Psoas muscle (tissue), 7 donors: ENCODE measurements at regions not wholly inside any gene's neighbourhood (a gene's known extent, or its start where the extent isn't known, plus 50 kb on each side); places are given as distances from the start of the nearest gene placed in this dataset.

Experiments
- ATAC-seq, 4 donors: fragments of 200-7000 bp; cut with Tn5 transposase; one replicate each; pipeline ENCODE4 v1.9.1; 2020; ENCODE audit warnings: moderate library complexity in 3 of 4, mild to moderate bottlenecking in 2 of 4
- DNase-seq, 2 donors: peaks; one replicate each; pipeline ENCODE4 v3.0.0-alpha.2; 2020
- H3K27ac ChIP-seq: fragments of 200-600 bp; one replicate; pipeline ENCODE4 v1.8.0; 2022
- H3K27me3 ChIP-seq, 3 donors: fragments of 200-600 bp in 1 of 3; one replicate each; pipeline versions ENCODE4 v1.6.1 to v1.8.0; 2013 to 2022; ENCODE audit warnings: low read length in 2 of 3, mild to moderate bottlenecking in 2 of 3, moderate library complexity in 1 of 3; ENCODE audit not compliant: insufficient read depth in 3 of 3
- H3K36me3 ChIP-seq, 2 donors: fragments of 200-600 bp in 1 of 2; one replicate each; pipeline versions ENCODE4 v1.6.1 to v1.8.0; 2013 to 2022; ENCODE audit warnings: low read depth in 1 of 2, mild to moderate bottlenecking in 1 of 2, moderate library complexity in 1 of 2; ENCODE audit not compliant: insufficient read depth in 1 of 2
- H3K4me1 ChIP-seq: fragments of 200-600 bp; one replicate; pipeline ENCODE4 v1.8.0; 2022
- H3K4me3 ChIP-seq: fragments of 200-600 bp; one replicate; pipeline ENCODE4 v1.8.0; 2022; ENCODE audit warnings: mild to moderate bottlenecking
- H3K9me3 ChIP-seq: fragments of 200-600 bp; one replicate; pipeline ENCODE4 v1.8.0; 2022
- CTCF ChIP-seq: fragments of 200-600 bp; IDR thresholded peaks from one replicate; pipeline ENCODE4 v1.8.0; 2022; ENCODE audit warnings: antibody characterized with exemption
- WGBS, 3 donors: extraction: QIAGEN DNeasy Blood & Tissue Kit; methylation state at CpG; one replicate each; pipeline versions ENCODE4 v1.1.6 to v1.1.7; 2013; 5-methylcytosine and 5-hydroxymethylcytosine counted together
- intact Hi-C, 2 donors: fragments of 100-400 bp; cut with DNase I; formaldehyde crosslinking; loops; one replicate each; pipeline versions ENCODE4 v1.11.0 to v1.14.2; 2022
- donor health status: healthy with polysubstance abuse.
- donor health status: DM: no; HTN: no; CAD: no; lungs with moderate emphysema.
- donor health status: Bipolar disorder and iron deficiency.
- donor health status: healthy.
- donor health status: DM: yes; HTN: yes; CAD: no.
- donor health status: DM: no; HTN: no; CAD: no.
- donor health status: DM: yes; HTN: yes; CAD: no.

GRCh38 chr12:93219947-93220346 lies 157.8 kb upstream of the NUDT4 start:
- Histone ChIP-seq H3K27ac (peak overlapping the region; percentile 82), H3K27me3 (no peaks in the 10 kb centered on the region), H3K36me3 (no peaks in the 10 kb centered on the region), H3K4me1 (peaks cover 14% of the 10 kb centered on the region), H3K9me3 (no peaks in the 10 kb centered on the region), H3K4me3 (no peak overlapping the region)
- 31 to 43% (median 37%) methylated on average over 2 of the region's 2 CpGs for WGBS, 3 donors
- DNase-seq (no peak), ATAC-seq (peak; percentile 98 to 99 (median 99))
- no peak for TF ChIP-seq CTCF
- intact Hi-C loops, result no loop called here

- no peak for TF ChIP-seq CTCF
- no peak overlapping the region for H3K4me3 ChIP-seq
- no peaks in the 10 kb centered on the region for H3K27me3 ChIP-seq
- H3K27ac ChIP-seq, result peak overlapping the region; percentile 82
- no peak for DNase-seq
- H3K4me1 ChIP-seq, result peaks cover 14% of the 10 kb centered on the region
- no peak for ATAC-seq
- no peaks in the 10 kb centered on the region for H3K9me3 ChIP-seq
- intact Hi-C loops, result no loop called here
- H3K36me3 ChIP-seq, result no peaks in the 10 kb centered on the region
Observed at GRCh38 chr12:93221841-93222240, 155.9 kb upstream of the NUDT4 start.

GRCh38 chr12:93223440-93224426 lies 154.0 kb upstream of the NUDT4 start:
- H3K27ac ChIP-seq, result no peak overlapping the region
- peaks cover 14% of the 10 kb centered on the region for H3K4me1 ChIP-seq
- intact Hi-C loops, result no loop called here
- no peak for TF ChIP-seq CTCF
- no peaks in the 10 kb centered on the region for H3K27me3 ChIP-seq
- WGBS, 3 donors, result 42 to 45% (median 43%) methylated on average over 5 of the region's 5 CpGs
- H3K36me3 ChIP-seq, result no peaks in the 10 kb centered on the region
- H3K4me3 ChIP-seq, result no peak overlapping the region
- no peak for ATAC-seq
- no peaks in the 10 kb centered on the region for H3K9me3 ChIP-seq
- no peak for DNase-seq

GRCh38 chr12:93225094-93225493 lies 152.6 kb upstream of the NUDT4 start:
- peaks cover 6% of the 10 kb centered on the region for H3K4me1 ChIP-seq
- WGBS, 3 donors, result 96 to 100% (median 98%) methylated on average over 2 of the region's 2 CpGs
- H3K4me3 ChIP-seq, result no peak overlapping the region
- intact Hi-C loops, result no loop called here
- ATAC-seq, result no peak
- H3K9me3 ChIP-seq, result no peaks in the 10 kb centered on the region
- no peaks in the 10 kb centered on the region for H3K36me3 ChIP-seq
- no peak for TF ChIP-seq CTCF
- no peaks in the 10 kb centered on the region for H3K27me3 ChIP-seq
- no peak for DNase-seq
- no peak overlapping the region for H3K27ac ChIP-seq

GRCh38 chr12:93226361-93226760 lies 151.4 kb upstream of the NUDT4 start:
- Histone ChIP-seq H3K36me3 (no peaks in the 10 kb centered on the region), H3K27ac (no peak overlapping the region), H3K4me1 (no peaks in the 10 kb centered on the region), H3K4me3 (no peak overlapping the region), H3K27me3 (no peaks in the 10 kb centered on the region), H3K9me3 (no peaks in the 10 kb centered on the region)
- no peak for TF ChIP-seq CTCF
- intact Hi-C loops, result no loop called here
- DNase-seq (no peak), ATAC-seq (no peak)
